Smooth muscle cell (in vitro differentiated cells): ENCODE measurements at regions not wholly inside any gene's neighbourhood (a gene's known extent, or its start where the extent isn't known, plus 50 kb on each side); places are given as distances from the start of the nearest gene placed in this dataset.

Source experiments
- DNase-seq: peaks from one replicate; lab custom pipeline; 2025; ENCODE audit not compliant: unreplicated experiment; lab: John Stamatoyannopoulos, UW
- H2AFZ ChIP-seq: fragments of 200-600 bp; sonication (generic); 2 replicates; pipeline ENCODE4 v1.6.0; 2016; ENCODE audit warnings: antibody characterized with exemption, low read depth, mild to moderate bottlenecking
- H3F3A ChIP-seq: fragments of 200-600 bp; sonication (generic); 2 replicates; pipeline ENCODE4 v1.6.0; 2017; ENCODE audit warnings: antibody characterized with exemption, low read depth
- H3K27ac ChIP-seq: fragments of 200-600 bp; sonication (generic); 2 replicates; pipeline ENCODE4 v1.5.1; 2016; ENCODE audit warnings: low read depth, mild to moderate bottlenecking
- H3K27me3 ChIP-seq: fragments of 200-600 bp; sonication (generic); 2 replicates; pipeline ENCODE4 v1.6.1; 2016; ENCODE audit warnings: low read depth, mild to moderate bottlenecking
- H3K36me3 ChIP-seq: fragments of 200-600 bp; sonication (generic); 2 replicates; pipeline ENCODE4 v1.5.1; 2016; ENCODE audit warnings: low read depth
- H3K4me1 ChIP-seq: fragments of 200-600 bp; sonication (generic); 2 replicates; pipeline ENCODE4 v1.5.1; 2016; ENCODE audit warnings: low read depth
- H3K4me2 ChIP-seq: fragments of 200-600 bp; sonication (generic); 2 replicates; pipeline ENCODE4 v1.6.0; 2016; ENCODE audit warnings: mild to moderate bottlenecking
- H3K4me3 ChIP-seq: fragments of 200-600 bp; sonication (generic); 2 replicates; pipeline ENCODE4 v1.5.1; 2016; ENCODE audit warnings: mild to moderate bottlenecking
- H3K79me2 ChIP-seq: fragments of 200-600 bp; sonication (generic); 2 replicates; pipeline ENCODE4 v1.6.0; 2016; ENCODE audit warnings: low read depth, mild to moderate bottlenecking
- H3K9ac ChIP-seq: fragments of 200-600 bp; sonication (generic); 2 replicates; pipeline ENCODE4 v1.6.0; 2016; ENCODE audit warnings: low read depth
- H3K9me3 ChIP-seq: fragments of 200-600 bp; sonication (generic); replicated peaks from 2 replicates; pipeline ENCODE4 v1.5.1; 2016; ENCODE audit warnings: low read depth
- H4K20me1 ChIP-seq: fragments of 200-600 bp; sonication (generic); 2 replicates; pipeline ENCODE4 v1.6.0; 2016; ENCODE audit warnings: low read depth
- CTCF ChIP-seq: fragments of 200-600 bp; sonication (generic); IDR thresholded peaks from 2 replicates; pipeline ENCODE4 v1.5.1; 2017; ENCODE audit warnings: borderline replicate concordance, mild to moderate bottlenecking, antibody characterized with exemption; ENCODE audit not compliant: insufficient read depth, poor library complexity, severe bottlenecking
- WGBS: methylation state at CpG from one replicate; pipeline ENCODE4 v1.1.7; 2016; ENCODE audit warnings: low lambda C conversion rate; 5-methylcytosine and 5-hydroxymethylcytosine counted together

- H4K20me1 ChIP-seq, result peaks cover 4% of the 10 kb centered on the region
- no peak overlapping the region for H3K9ac ChIP-seq
- H3K9me3 ChIP-seq, result no peaks in the 10 kb centered on the region
- no peak overlapping the region for H3K27ac ChIP-seq
- H3K4me2 ChIP-seq, result no peak overlapping the region
- no peak for TF ChIP-seq CTCF
- no peaks in the 10 kb centered on the region for H3K27me3 ChIP-seq
- H3F3A ChIP-seq, result no peaks in the 10 kb centered on the region
- no peak for DNase-seq
- 92% methylated on average over 6 of the region's 6 CpGs for WGBS
- H2AFZ ChIP-seq, result no peak overlapping the region
- H3K36me3 ChIP-seq, result no peaks in the 10 kb centered on the region
- no peak overlapping the region for H3K4me3 ChIP-seq
- H3K4me1 ChIP-seq, result no peaks in the 10 kb centered on the region
- peaks cover 41% of the 10 kb centered on the region for H3K79me2 ChIP-seq
Measured at GRCh38 chr9:29160763-29161353, 1587.6 kb upstream of the C9orf72 start.

GRCh38 chr9:29174136-29174535 is 1600.9 kb upstream of the C9orf72 start:
- 99% methylated on average over 3 of the region's 3 CpGs for WGBS
- no peak overlapping the region for H3K4me3 ChIP-seq
- peaks cover 65% of the 10 kb centered on the region for H3K79me2 ChIP-seq
- no peak for TF ChIP-seq CTCF
- H3K9me3 ChIP-seq, result no peaks in the 10 kb centered on the region
- DNase-seq, result no peak
- H3K4me2 ChIP-seq, result no peak overlapping the region
- no peak overlapping the region for H3K9ac ChIP-seq
- no peak overlapping the region for H2AFZ ChIP-seq
- H3K27me3 ChIP-seq, result no peaks in the 10 kb centered on the region
- H3K4me1 ChIP-seq, result no peaks in the 10 kb centered on the region
- no peak overlapping the region for H3K27ac ChIP-seq
- no peaks in the 10 kb centered on the region for H3K36me3 ChIP-seq
- H3F3A ChIP-seq, result no peaks in the 10 kb centered on the region
- no peaks in the 10 kb centered on the region for H4K20me1 ChIP-seq

- Histone ChIP-seq H2AFZ (no peak overlapping the region), H3K4me2 (no peak overlapping the region), H3K79me2 (peaks cover 66% of the 10 kb centered on the region), H4K20me1 (no peaks in the 10 kb centered on the region), H3K36me3 (no peaks in the 10 kb centered on the region), H3K27me3 (no peaks in the 10 kb centered on the region), H3F3A (no peaks in the 10 kb centered on the region), H3K9ac (no peak overlapping the region), H3K4me1 (no peaks in the 10 kb centered on the region), H3K27ac (no peak overlapping the region), H3K4me3 (no peak overlapping the region), H3K9me3 (no peaks in the 10 kb centered on the region)
- TF ChIP-seq CTCF, result no peak
- WGBS, result 82% methylated on average over 2 of the region's 2 CpGs
- DNase-seq, result no peak
Measured at GRCh38 chr9:29176231-29176630, 1603.0 kb upstream of the C9orf72 start.

- Histone ChIP-seq H3K79me2 (peaks cover 66% of the 10 kb centered on the region), H2AFZ (no peak overlapping the region), H3K9ac (no peak overlapping the region), H3K27ac (no peak overlapping the region), H3K4me1 (no peaks in the 10 kb centered on the region), H3K36me3 (no peaks in the 10 kb centered on the region), H4K20me1 (no peaks in the 10 kb centered on the region), H3F3A (no peaks in the 10 kb centered on the region), H3K4me3 (no peak overlapping the region), H3K9me3 (no peaks in the 10 kb centered on the region), H3K27me3 (no peaks in the 10 kb centered on the region), H3K4me2 (no peak overlapping the region)
- 97% methylated on average over 2 of the region's 2 CpGs for WGBS
- TF ChIP-seq CTCF, result no peak
- DNase-seq, result no peak
Measured at GRCh38 chr9:29176786-29177185, 1603.5 kb upstream of the C9orf72 start.
